ENCODE measurements at regions not wholly inside any gene's neighbourhood (a gene's known extent, or its start where the extent isn't known, plus 50 kb on each side); places are given as distances from the start of the nearest gene placed in this dataset.

DNA sequence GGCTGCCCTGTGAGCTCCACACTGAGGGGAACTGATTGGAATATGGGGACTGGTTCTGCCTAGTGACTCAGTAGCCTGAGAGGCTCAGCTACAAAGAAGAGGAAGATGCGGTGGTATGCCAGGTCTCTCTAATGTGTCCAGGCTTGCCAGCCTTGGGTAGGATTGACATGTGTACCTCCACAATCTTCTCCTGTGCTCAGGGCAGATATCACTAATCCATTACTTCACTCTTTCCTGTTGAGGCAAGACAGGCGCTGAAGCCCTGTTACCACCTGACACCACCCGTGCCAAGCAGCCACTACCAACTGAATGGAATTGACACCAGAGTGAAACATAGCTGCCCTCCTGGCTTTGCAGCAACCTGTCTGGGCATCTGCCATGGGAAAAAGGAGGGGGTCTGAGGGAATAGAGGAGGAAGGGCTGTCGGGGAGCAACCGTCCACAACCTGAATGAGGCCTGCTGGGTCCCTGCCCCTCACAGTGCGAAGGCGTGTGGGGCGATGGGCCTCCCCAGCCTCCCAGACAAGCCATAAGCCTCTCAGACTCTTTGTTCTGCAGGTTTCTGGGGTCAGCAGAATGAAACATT lies 114.7 kb upstream of the CXCL14 start:
- Histone ChIP-seq H2AK5ac (ENCODE audit: low read length) (peak overlapping the region; percentile 47), H3K4ac (ENCODE audit: low read depth, low read length) (no peak overlapping the region), H3K18ac (ENCODE audit: low read length) (no peak overlapping the region), H4K8ac (ENCODE audit: low read depth, low read length) (no peak overlapping the region), H3K79me1 (ENCODE audit: low read length) (no peaks in the 10 kb centered on the region), H2BK120ac (ENCODE audit: low read depth, low read length) (no peak overlapping the region), H3K27me3 (ENCODE audit: insufficient read depth, low read length, poor library complexity) (no peaks in the 10 kb centered on the region), H3K4me1 (ENCODE audit: control insufficient read depth, low read depth, low read length) (no peaks in the 10 kb centered on the region), H3K9ac (ENCODE audit: low read length) (no peak overlapping the region), H3K36me3 (ENCODE audit: control insufficient read depth, insufficient read depth, low read length) (no peaks in the 10 kb centered on the region), H3K4me3 (ENCODE audit: low read length) (no peak overlapping the region), H3K56ac (ENCODE audit: low read length) (no peak overlapping the region), H3K4me2 (ENCODE audit: low read length) (no peak overlapping the region), H4K5ac (ENCODE audit: low read length) (no peak overlapping the region), H3K79me2 (ENCODE audit: control insufficient read depth, insufficient read depth, low read length) (no peaks in the 10 kb centered on the region), H3K27ac (ENCODE audit: low read depth, low read length) (no peak overlapping the region), H2BK5ac (ENCODE audit: low read length) (no peak overlapping the region), H2BK15ac (replicated peaks; ENCODE audit: low read depth) (no peak overlapping the region), H3K23ac (ENCODE audit: low read length) (no peak overlapping the region)
- WGBS (ENCODE audit: extremely low coverage, insufficient coverage, low lambda C conversion rate): no CpG with 5 or more reads among the region's 8 CpGs
- no peak for DNase-seq

- no peaks in the 10 kb centered on the region for H3K79me2 ChIP-seq (ENCODE audit: control insufficient read depth, insufficient read depth, low read length)
- H3K4me1 ChIP-seq (ENCODE audit: control insufficient read depth, low read depth, low read length): no peaks in the 10 kb centered on the region
- H3K23ac ChIP-seq (ENCODE audit: low read length): no peak overlapping the region
- no peak overlapping the region for H3K18ac ChIP-seq (ENCODE audit: low read length)
- no peaks in the 10 kb centered on the region for H3K79me1 ChIP-seq (ENCODE audit: low read length)
- H3K4ac ChIP-seq (ENCODE audit: low read depth, low read length): no peak overlapping the region
- H4K8ac ChIP-seq (ENCODE audit: low read depth, low read length): no peak overlapping the region
- H3K56ac ChIP-seq (ENCODE audit: low read length): no peak overlapping the region
- H3K4me3 ChIP-seq (ENCODE audit: low read length): no peak overlapping the region
- no peak overlapping the region for H4K5ac ChIP-seq (ENCODE audit: low read length)
- no peak overlapping the region for H2BK5ac ChIP-seq (ENCODE audit: low read length)
- no peak for DNase-seq
- no peak overlapping the region for H2BK120ac ChIP-seq (ENCODE audit: low read depth, low read length)
- no peak overlapping the region for H2BK15ac ChIP-seq (replicated peaks; ENCODE audit: low read depth)
- no peaks in the 10 kb centered on the region for H3K27me3 ChIP-seq (ENCODE audit: insufficient read depth, low read length, poor library complexity)
- WGBS (ENCODE audit: extremely low coverage, insufficient coverage, low lambda C conversion rate): no CpG with 5 or more reads among the region's 6 CpGs
- no peak overlapping the region for H3K27ac ChIP-seq (ENCODE audit: low read depth, low read length)
- H3K36me3 ChIP-seq (ENCODE audit: control insufficient read depth, insufficient read depth, low read length): no peaks in the 10 kb centered on the region
- no peak overlapping the region for H3K9ac ChIP-seq (ENCODE audit: low read length)
- H2AK5ac ChIP-seq (ENCODE audit: low read length): no peak overlapping the region
- no peak overlapping the region for H3K4me2 ChIP-seq (ENCODE audit: low read length)
Observed at GRCh38 chr5:135691044-135691443, 112.3 kb upstream of the CXCL14 start.

GRCh38 chr5:135690466-135690865 lies 111.7 kb upstream of the CXCL14 start:
- WGBS (ENCODE audit: extremely low coverage, insufficient coverage, low lambda C conversion rate): no CpG with 5 or more reads among the region's 2 CpGs

DNA sequence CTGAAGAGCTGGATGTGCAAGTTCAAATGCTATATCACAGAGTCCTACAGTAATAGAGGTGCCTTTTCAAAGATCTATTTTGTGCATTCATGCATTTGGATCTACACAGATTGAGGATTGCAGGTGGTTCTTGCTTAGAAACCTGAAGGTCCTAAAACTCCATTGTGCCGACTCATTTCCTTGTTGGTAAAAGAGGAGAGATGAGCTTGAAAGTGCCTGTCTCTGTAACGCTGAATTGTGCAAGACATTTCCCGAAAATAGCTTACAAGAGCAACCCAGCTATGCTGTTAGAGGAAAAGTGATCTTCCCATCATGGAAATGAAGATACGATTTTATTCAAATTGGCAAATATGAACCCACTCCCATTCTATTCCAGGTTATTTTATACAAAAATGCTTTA lies 110.7 kb upstream of the CXCL14 start:
- Histone ChIP-seq H2BK15ac (replicated peaks; ENCODE audit: low read depth) (no peak overlapping the region), H2BK5ac (ENCODE audit: low read length) (no peak overlapping the region), H2AK5ac (ENCODE audit: low read length) (no peak overlapping the region), H3K4me1 (ENCODE audit: control insufficient read depth, low read depth, low read length) (no peaks in the 10 kb centered on the region), H3K9ac (ENCODE audit: low read length) (no peak overlapping the region), H3K4me2 (ENCODE audit: low read length) (no peak overlapping the region), H3K23ac (ENCODE audit: low read length) (no peak overlapping the region), H4K5ac (ENCODE audit: low read length) (no peak overlapping the region), H3K56ac (ENCODE audit: low read length) (no peak overlapping the region), H3K18ac (ENCODE audit: low read length) (no peak overlapping the region), H3K4ac (ENCODE audit: low read depth, low read length) (no peak overlapping the region), H3K79me1 (ENCODE audit: low read length) (no peaks in the 10 kb centered on the region), H3K36me3 (ENCODE audit: control insufficient read depth, insufficient read depth, low read length) (no peaks in the 10 kb centered on the region), H4K8ac (ENCODE audit: low read depth, low read length) (no peak overlapping the region), H3K79me2 (ENCODE audit: control insufficient read depth, insufficient read depth, low read length) (no peaks in the 10 kb centered on the region), H2BK120ac (ENCODE audit: low read depth, low read length) (no peak overlapping the region), H3K27me3 (ENCODE audit: insufficient read depth, low read length, poor library complexity) (no peaks in the 10 kb centered on the region), H3K4me3 (ENCODE audit: low read length) (no peak overlapping the region), H3K27ac (ENCODE audit: low read depth, low read length) (no peak overlapping the region)
- no CpG with 5 or more reads among the region's 4 CpGs for WGBS (ENCODE audit: extremely low coverage, insufficient coverage, low lambda C conversion rate)
- DNase-seq: no peak

More at GRCh38 chr5:135690466-135690865, 111.7 kb upstream of the CXCL14 start:
- no peak overlapping the region for H3K27ac ChIP-seq (ENCODE audit: low read depth, low read length)
- H3K18ac ChIP-seq (ENCODE audit: low read length): no peak overlapping the region
- no peak overlapping the region for H4K8ac ChIP-seq (ENCODE audit: low read depth, low read length)
- H3K9ac ChIP-seq (ENCODE audit: low read length): no peak overlapping the region
- H3K79me1 ChIP-seq (ENCODE audit: low read length): no peaks in the 10 kb centered on the region
- H3K56ac ChIP-seq (ENCODE audit: low read length): no peak overlapping the region
- H2BK120ac ChIP-seq (ENCODE audit: low read depth, low read length): no peak overlapping the region
- no peak overlapping the region for H2BK15ac ChIP-seq (replicated peaks; ENCODE audit: low read depth)
- DNase-seq: no peak
- H3K4me1 ChIP-seq (ENCODE audit: control insufficient read depth, low read depth, low read length): no peaks in the 10 kb centered on the region
- H3K27me3 ChIP-seq (ENCODE audit: insufficient read depth, low read length, poor library complexity): no peaks in the 10 kb centered on the region
- H3K4ac ChIP-seq (ENCODE audit: low read depth, low read length): no peak overlapping the region
- no peak overlapping the region for H3K23ac ChIP-seq (ENCODE audit: low read length)
- no peak overlapping the region for H2AK5ac ChIP-seq (ENCODE audit: low read length)
- no peak overlapping the region for H2BK5ac ChIP-seq (ENCODE audit: low read length)
- H3K36me3 ChIP-seq (ENCODE audit: control insufficient read depth, insufficient read depth, low read length): no peaks in the 10 kb centered on the region
- H3K79me2 ChIP-seq (ENCODE audit: control insufficient read depth, insufficient read depth, low read length): no peaks in the 10 kb centered on the region
- H3K4me3 ChIP-seq (ENCODE audit: low read length): no peak overlapping the region
- no peak overlapping the region for H4K5ac ChIP-seq (ENCODE audit: low read length)
- no peak overlapping the region for H3K4me2 ChIP-seq (ENCODE audit: low read length)

DNA sequence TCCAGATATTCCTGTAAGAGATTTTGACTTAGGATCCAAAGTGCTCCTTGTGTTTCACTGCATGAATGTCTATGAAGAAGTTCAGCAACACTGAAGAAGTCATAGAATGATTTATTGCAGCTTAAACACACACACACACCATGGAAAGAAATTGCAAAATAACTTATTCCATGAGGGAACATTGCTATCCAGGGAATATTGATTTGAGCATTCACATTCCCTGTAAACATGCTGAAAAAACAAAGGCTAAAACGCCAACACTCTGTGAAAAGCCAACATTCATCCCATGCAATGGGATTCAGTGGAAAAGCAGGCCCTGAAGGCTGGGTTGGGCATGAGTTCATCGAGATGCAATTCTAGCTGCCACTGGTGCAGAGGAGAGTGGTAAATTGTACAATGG lies 109.6 kb upstream of the CXCL14 start:
- Histone ChIP-seq H3K27me3 (ENCODE audit: insufficient read depth, low read length, poor library complexity) (no peaks in the 10 kb centered on the region), H3K4me3 (ENCODE audit: low read length) (no peak overlapping the region), H3K4me1 (ENCODE audit: control insufficient read depth, low read depth, low read length) (no peaks in the 10 kb centered on the region), H2AK5ac (ENCODE audit: low read length) (no peak overlapping the region), H3K56ac (ENCODE audit: low read length) (no peak overlapping the region), H2BK15ac (replicated peaks; ENCODE audit: low read depth) (no peak overlapping the region), H3K9ac (ENCODE audit: low read length) (no peak overlapping the region), H3K79me2 (ENCODE audit: control insufficient read depth, insufficient read depth, low read length) (no peaks in the 10 kb centered on the region), H4K5ac (ENCODE audit: low read length) (no peak overlapping the region), H3K36me3 (ENCODE audit: control insufficient read depth, insufficient read depth, low read length) (no peaks in the 10 kb centered on the region), H3K18ac (ENCODE audit: low read length) (no peak overlapping the region), H3K23ac (ENCODE audit: low read length) (no peak overlapping the region), H3K4me2 (ENCODE audit: low read length) (no peak overlapping the region), H3K4ac (ENCODE audit: low read depth, low read length) (no peak overlapping the region), H3K79me1 (ENCODE audit: low read length) (no peaks in the 10 kb centered on the region), H2BK5ac (ENCODE audit: low read length) (no peak overlapping the region), H4K8ac (ENCODE audit: low read depth, low read length) (no peak overlapping the region), H3K27ac (ENCODE audit: low read depth, low read length) (no peak overlapping the region), H2BK120ac (ENCODE audit: low read depth, low read length) (no peak overlapping the region)
- DNase-seq: no peak
- no CpG with 5 or more reads among the region's 2 CpGs for WGBS (ENCODE audit: extremely low coverage, insufficient coverage, low lambda C conversion rate)

DNA sequence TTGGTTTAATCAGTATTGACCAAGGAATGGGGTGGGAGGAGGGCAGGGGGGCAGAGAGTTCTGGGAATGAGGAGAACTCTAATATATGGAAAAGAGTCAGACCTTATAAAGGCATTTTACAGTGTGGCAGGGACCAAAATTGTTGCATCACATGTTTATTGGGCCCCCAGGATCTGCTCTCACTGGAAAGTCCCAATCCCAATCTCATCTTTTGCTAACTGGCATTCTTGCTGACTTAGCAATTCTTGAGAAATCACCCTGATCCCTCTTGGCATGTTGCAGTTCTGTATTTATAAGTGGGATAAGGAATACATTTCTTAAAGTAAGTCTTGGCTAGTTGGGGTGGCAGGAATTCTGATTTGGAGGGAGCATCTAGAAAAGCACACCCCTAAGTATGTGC lies 104.4 kb upstream of the CXCL14 start:
- H4K5ac ChIP-seq (ENCODE audit: low read length): no peak overlapping the region
- H3K4ac ChIP-seq (ENCODE audit: low read depth, low read length): no peak overlapping the region
- no peak overlapping the region for H3K4me2 ChIP-seq (ENCODE audit: low read length)
- H3K36me3 ChIP-seq (ENCODE audit: control insufficient read depth, insufficient read depth, low read length): no peaks in the 10 kb centered on the region
- no peak overlapping the region for H2BK5ac ChIP-seq (ENCODE audit: low read length)
- H3K18ac ChIP-seq (ENCODE audit: low read length): no peak overlapping the region
- DNase-seq: no peak
- no peak overlapping the region for H2AK5ac ChIP-seq (ENCODE audit: low read length)
- H2BK120ac ChIP-seq (ENCODE audit: low read depth, low read length): no peak overlapping the region
- H3K56ac ChIP-seq (ENCODE audit: low read length): no peak overlapping the region
- H3K27me3 ChIP-seq (ENCODE audit: insufficient read depth, low read length, poor library complexity): no peaks in the 10 kb centered on the region
- no peaks in the 10 kb centered on the region for H3K4me1 ChIP-seq (ENCODE audit: control insufficient read depth, low read depth, low read length)
- no peak overlapping the region for H3K4me3 ChIP-seq (ENCODE audit: low read length)
- H2BK15ac ChIP-seq (replicated peaks; ENCODE audit: low read depth): no peak overlapping the region
- no peak overlapping the region for H3K23ac ChIP-seq (ENCODE audit: low read length)
- no peaks in the 10 kb centered on the region for H3K79me1 ChIP-seq (ENCODE audit: low read length)
- H3K79me2 ChIP-seq (ENCODE audit: control insufficient read depth, insufficient read depth, low read length): no peaks in the 10 kb centered on the region
- no peak overlapping the region for H3K27ac ChIP-seq (ENCODE audit: low read depth, low read length)
- no peak overlapping the region for H3K9ac ChIP-seq (ENCODE audit: low read length)
- no peak overlapping the region for H4K8ac ChIP-seq (ENCODE audit: low read depth, low read length)
